ENCODE measurements at regions not wholly inside any gene's neighbourhood (a gene's known extent, or its start where the extent isn't known, plus 50 kb on each side); places are given as distances from the start of the nearest gene placed in this dataset.

- no peak for TF ChIP-seq CTCF (IDR thresholded peaks at IDR 0.05)
- no peaks in the 10 kb centered on the region for H3K27me3 Mint-ChIP-seq (ENCODE audit: unreplicated experiment)
Measured at GRCh38 chr11:112899235-112900006, 61.8 kb upstream of the NCAM1 start.

DNA sequence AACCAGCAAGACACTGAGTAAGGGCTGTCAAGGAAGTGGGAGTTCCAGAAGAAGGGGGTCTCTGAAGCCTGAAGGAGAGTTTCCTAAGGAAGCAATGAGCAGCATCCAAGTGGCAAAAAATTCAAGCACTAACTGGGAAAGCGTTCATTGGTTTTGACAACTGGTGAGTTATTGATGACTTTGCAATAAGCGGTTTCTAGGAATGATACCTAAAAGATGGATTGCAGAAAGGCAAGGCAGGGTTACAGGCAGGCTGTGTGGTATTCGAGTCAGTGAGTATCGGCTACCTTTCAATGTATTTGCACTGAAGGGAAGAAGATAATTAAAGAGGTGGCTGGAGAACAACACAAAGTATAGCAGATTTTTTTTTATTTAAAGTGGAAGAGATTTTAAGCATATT lies 59.3 kb upstream of the NCAM1 start:
- Mint-ChIP-seq H3K4me3 (ENCODE audit: unreplicated experiment) (no peak overlapping the region), H3K9me3 (ENCODE audit: unreplicated experiment) (peaks cover 7% of the 10 kb centered on the region), H3K27me3 (ENCODE audit: unreplicated experiment) (no peaks in the 10 kb centered on the region), H3K27ac (ENCODE audit: unreplicated experiment) (no peak overlapping the region), H3K36me3 (ENCODE audit: unreplicated experiment) (no peaks in the 10 kb centered on the region), H3K4me1 (ENCODE audit: unreplicated experiment) (no peaks in the 10 kb centered on the region)
- no peak for TF ChIP-seq CTCF (IDR thresholded peaks at IDR 0.05)
- no peak for DNase-seq (ENCODE audit: extremely low spot score, unreplicated experiment)

More at GRCh38 chr11:112899235-112900006, 61.8 kb upstream of the NCAM1 start:
- Mint-ChIP-seq H3K4me3 (ENCODE audit: unreplicated experiment) (no peak overlapping the region), H3K9me3 (ENCODE audit: unreplicated experiment) (peaks cover 7% of the 10 kb centered on the region), H3K36me3 (ENCODE audit: unreplicated experiment) (no peaks in the 10 kb centered on the region), H3K4me1 (ENCODE audit: unreplicated experiment) (no peaks in the 10 kb centered on the region), H3K27ac (ENCODE audit: unreplicated experiment) (no peak overlapping the region)
- no peak for DNase-seq (ENCODE audit: extremely low spot score, unreplicated experiment)

GRCh38 chr11:112902361-112903011 lies 58.7 kb upstream of the NCAM1 start:
- Mint-ChIP-seq H3K4me3 (ENCODE audit: unreplicated experiment) (no peak overlapping the region), H3K36me3 (ENCODE audit: unreplicated experiment) (no peaks in the 10 kb centered on the region), H3K4me1 (ENCODE audit: unreplicated experiment) (no peaks in the 10 kb centered on the region), H3K27ac (ENCODE audit: unreplicated experiment) (no peak overlapping the region), H3K27me3 (ENCODE audit: unreplicated experiment) (no peaks in the 10 kb centered on the region), H3K9me3 (ENCODE audit: unreplicated experiment) (peaks cover 7% of the 10 kb centered on the region)
- no peak for TF ChIP-seq CTCF (IDR thresholded peaks at IDR 0.05)
- no peak for DNase-seq (ENCODE audit: extremely low spot score, unreplicated experiment)

GRCh38 chr11:112903340-112903739 lies 57.9 kb upstream of the NCAM1 start:
- H3K36me3 Mint-ChIP-seq (ENCODE audit: unreplicated experiment): no peaks in the 10 kb centered on the region
- no peaks in the 10 kb centered on the region for H3K4me1 Mint-ChIP-seq (ENCODE audit: unreplicated experiment)
- no peak for DNase-seq (ENCODE audit: extremely low spot score, unreplicated experiment)
- H3K9me3 Mint-ChIP-seq (ENCODE audit: unreplicated experiment): peaks cover 7% of the 10 kb centered on the region
- no peak overlapping the region for H3K4me3 Mint-ChIP-seq (ENCODE audit: unreplicated experiment)
- no peaks in the 10 kb centered on the region for H3K27me3 Mint-ChIP-seq (ENCODE audit: unreplicated experiment)
- no peak for TF ChIP-seq CTCF (IDR thresholded peaks at IDR 0.05)
- no peak overlapping the region for H3K27ac Mint-ChIP-seq (ENCODE audit: unreplicated experiment)

GRCh38 chr11:112911124-112911523 lies 50.1 kb upstream of the NCAM1 start:
- H3K9me3 Mint-ChIP-seq (ENCODE audit: unreplicated experiment): peaks cover 5% of the 10 kb centered on the region
- DNase-seq (ENCODE audit: extremely low spot score, unreplicated experiment): no peak

More at GRCh38 chr11:112911124-112911523, 50.1 kb upstream of the NCAM1 start:
- no peak overlapping the region for H3K4me3 Mint-ChIP-seq (ENCODE audit: unreplicated experiment)
- H3K4me1 Mint-ChIP-seq (ENCODE audit: unreplicated experiment): no peaks in the 10 kb centered on the region
- TF ChIP-seq CTCF (IDR thresholded peaks at IDR 0.05): no peak
- H3K27me3 Mint-ChIP-seq (ENCODE audit: unreplicated experiment): no peaks in the 10 kb centered on the region
- no peak overlapping the region for H3K27ac Mint-ChIP-seq (ENCODE audit: unreplicated experiment)
- no peaks in the 10 kb centered on the region for H3K36me3 Mint-ChIP-seq (ENCODE audit: unreplicated experiment)
